Liver (tissue), 8 donors: ENCODE measurements at regions not wholly inside any gene's neighbourhood (a gene's known extent, or its start where the extent isn't known, plus 50 kb on each side); places are given as distances from the start of the nearest gene placed in this dataset.

Experiments used
- DNase-seq: peaks from one replicate; pipeline ENCODE4 v3.0.0-alpha.2; 2017; ENCODE audit warnings: low spot score
- H3K27ac ChIP-seq, 2 donors: one replicate each; pipeline ENCODE4 v1.7.0; 2013; ENCODE audit warnings: inconsistent platforms in 2 of 2, low read length in 2 of 2, control low read depth in 1 of 2, low read depth in 1 of 2, mild to moderate bottlenecking in 1 of 2
- H3K27me3 ChIP-seq, 4 donors: one replicate each; pipeline versions ENCODE4 v1.6.1 to v1.7.0; 2013; ENCODE audit warnings: low read length in 3 of 4, inconsistent platforms in 1 of 4, mild to moderate bottlenecking in 1 of 4, moderate library complexity in 1 of 4; ENCODE audit not compliant: control insufficient read depth in 4 of 4, insufficient read depth in 4 of 4
- H3K36me3 ChIP-seq, 4 donors: one replicate each; pipeline versions ENCODE4 v1.6.1 to v1.7.0; 2013; ENCODE audit warnings: low read length in 3 of 4, mild to moderate bottlenecking in 3 of 4, low read depth in 1 of 4, moderate library complexity in 1 of 4; ENCODE audit not compliant: control insufficient read depth in 4 of 4, insufficient read depth in 3 of 4
- H3K4me1 ChIP-seq, 4 donors: one replicate each; pipeline versions ENCODE4 v1.6.1 to v1.7.0; 2013; ENCODE audit warnings: low read length in 3 of 4, mild to moderate bottlenecking in 3 of 4, moderate library complexity in 1 of 4; ENCODE audit not compliant: control insufficient read depth in 4 of 4, insufficient read depth in 4 of 4
- H3K4me3 ChIP-seq, 3 donors: one replicate each; pipeline versions ENCODE4 v1.6.1 to v1.7.0; 2013; ENCODE audit warnings: low read length in 3 of 3, control low read depth in 1 of 3, low read depth in 1 of 3, mild to moderate bottlenecking in 1 of 3
- H3K9ac ChIP-seq, 2 donors: one replicate each; pipeline ENCODE4 v1.7.0; 2013; ENCODE audit warnings: low read length in 2 of 2, mild to moderate bottlenecking in 2 of 2, moderate library complexity in 2 of 2, control low read depth in 1 of 2, low read depth in 1 of 2
- H3K9me3 ChIP-seq, 4 donors: one replicate each; pipeline versions ENCODE4 v1.6.1 to v1.7.0; 2013; ENCODE audit warnings: low read length in 3 of 4; ENCODE audit not compliant: control insufficient read depth in 4 of 4
- EGR1 ChIP-seq, 2 donors: IDR thresholded peaks; 2 replicates each; pipeline ENCODE4 v1.6.1; 2016 to 2018; ENCODE audit warnings: antibody characterized with exemption in 2 of 2, low read depth in 2 of 2
- FOXA1 ChIP-seq: IDR thresholded peaks from 2 replicates; pipeline ENCODE4 v1.6.1; 2016; ENCODE audit warnings: antibody characterized with exemption
- FOXA2 ChIP-seq: IDR thresholded peaks from 2 replicates; pipeline ENCODE4 v1.6.1; 2016; ENCODE audit warnings: antibody characterized with exemption
- GABPA ChIP-seq, 2 donors: IDR thresholded peaks in 1 of 2; conservative IDR thresholded peaks in 1 of 2; 2 replicates each; pipeline ENCODE4 v1.6.1; 2016; ENCODE audit warnings: antibody characterized with exemption in 2 of 2, mild to moderate bottlenecking in 1 of 2, moderate library complexity in 1 of 2
- HNF4A ChIP-seq, 2 donors: conservative IDR thresholded peaks; 2 replicates each; pipeline ENCODE4 v1.6.1; 2016; ENCODE audit warnings: antibody characterized with exemption in 2 of 2, mild to moderate bottlenecking in 2 of 2
- HNF4G ChIP-seq: IDR thresholded peaks from 2 replicates; pipeline ENCODE4 v1.6.1; 2016; ENCODE audit warnings: antibody characterized with exemption
- JUND ChIP-seq, 2 donors: IDR thresholded peaks; 2 replicates each; pipeline ENCODE4 v1.6.1; 2016; ENCODE audit warnings: antibody characterized with exemption in 2 of 2
- NR2F2 ChIP-seq: IDR thresholded peaks from 2 replicates; pipeline ENCODE4 v1.6.1; 2016; ENCODE audit warnings: antibody characterized with exemption
- RAD21 ChIP-seq, 2 donors: IDR thresholded peaks; 2 replicates each; pipeline ENCODE4 v1.6.1; 2016; ENCODE audit warnings: antibody characterized with exemption in 2 of 2, mild to moderate bottlenecking in 2 of 2
- RXRA ChIP-seq, 2 donors: IDR thresholded peaks; 2 replicates each; pipeline ENCODE4 v1.6.1; 2017 to 2018; ENCODE audit warnings: antibody characterized with exemption in 2 of 2, mild to moderate bottlenecking in 1 of 2
- SP1 ChIP-seq: IDR thresholded peaks from 2 replicates; pipeline ENCODE4 v1.6.1; 2018; ENCODE audit warnings: antibody characterized with exemption, mild to moderate bottlenecking
- TAF1 ChIP-seq: conservative IDR thresholded peaks from 2 replicates; pipeline ENCODE4 v1.6.1; 2016; ENCODE audit warnings: antibody characterized with exemption, mild to moderate bottlenecking
- YY1 ChIP-seq: IDR thresholded peaks from 2 replicates; pipeline ENCODE4 v1.6.1; 2016; ENCODE audit warnings: antibody characterized with exemption, mild to moderate bottlenecking
- WGBS: extraction: QIAGEN DNeasy Blood & Tissue Kit; methylation state at CpG from one replicate; pipeline ENCODE4 v1.1.7; 2013; 5-methylcytosine and 5-hydroxymethylcytosine counted together
- TF ChIP-seq, protein P1 (sequence below): fragments of 150-350 bp; IDR thresholded peaks from 2 replicates; pipeline ENCODE4 v1.5.1; 2017; ENCODE audit warnings: improper control_type of control experiment, low read depth, low read length; ENCODE audit not compliant: missing input control
- TF ChIP-seq, protein P2 (sequence below): IDR thresholded peaks from 2 replicates; pipeline ENCODE4 v1.6.1; 2016; ENCODE audit warnings: antibody characterized with exemption
- TF ChIP-seq, protein P3 (sequence below): IDR thresholded peaks from 2 replicates; pipeline ENCODE4 v1.6.1; 2016; ENCODE audit warnings: antibody characterized with exemption
- TF ChIP-seq, protein P4 (sequence below): IDR thresholded peaks from 2 replicates; pipeline ENCODE4 v1.6.1; 2016; ENCODE audit warnings: antibody characterized with exemption
- TF ChIP-seq, protein P5 (sequence below): IDR thresholded peaks from 2 replicates; pipeline ENCODE4 v1.6.1; 2016; ENCODE audit warnings: antibody characterized with exemption, mild to moderate bottlenecking
- donor health status: healthy.
- donor health status: healthy.
- donor health status: healthy.
- donor health status: healthy.
- donor health status: healthy.

DNA sequence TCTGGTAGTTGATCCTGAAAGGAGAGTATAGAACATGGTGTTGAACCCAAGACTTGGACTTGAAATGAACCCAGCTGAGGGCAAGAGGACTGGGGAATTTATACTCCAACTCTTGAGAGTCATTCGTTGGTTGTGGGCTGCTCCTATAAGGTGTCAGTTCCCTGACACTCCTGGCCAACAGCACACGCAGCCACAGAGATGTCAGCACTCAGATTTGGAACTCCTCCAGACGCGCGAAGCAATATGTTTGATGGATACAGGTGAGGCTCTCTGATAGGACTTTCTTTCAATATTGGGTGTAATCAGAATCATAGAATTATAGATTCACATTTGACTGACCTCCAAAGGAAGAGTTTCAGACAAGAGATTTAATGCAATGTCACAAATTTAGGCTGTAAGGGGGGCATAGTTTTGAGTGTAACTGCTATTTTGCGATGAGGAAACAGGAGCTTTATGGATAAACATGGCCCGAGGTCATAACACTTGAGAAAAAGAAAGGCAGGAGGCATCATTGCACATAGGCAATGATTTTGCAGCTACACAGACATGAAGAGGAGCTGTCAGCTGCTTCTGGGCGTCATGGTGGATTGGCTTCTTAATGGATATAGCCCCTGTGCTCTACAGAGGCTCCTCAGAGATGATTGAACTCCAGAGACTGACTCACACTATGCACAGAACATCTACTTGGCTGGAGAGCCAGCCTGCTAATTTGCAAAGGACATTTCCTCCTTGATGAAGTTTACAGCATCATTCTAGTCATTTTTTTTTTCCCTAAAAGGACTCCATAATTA lies 569.2 kb upstream of the RGMA start:
- Histone ChIP-seq H3K27me3 (peaks cover 0 to 13% (median 0%) of the 10 kb centered on the region in 4 donors), H3K36me3 (no peaks in the 10 kb centered on the region), H3K9ac (no peak overlapping the region), H3K4me1 (no peaks in the 10 kb centered on the region), H3K4me3 (no peak overlapping the region), H3K27ac (no peak overlapping the region), H3K9me3 (no peaks in the 10 kb centered on the region)
- TF ChIP-seq, protein P1, sequence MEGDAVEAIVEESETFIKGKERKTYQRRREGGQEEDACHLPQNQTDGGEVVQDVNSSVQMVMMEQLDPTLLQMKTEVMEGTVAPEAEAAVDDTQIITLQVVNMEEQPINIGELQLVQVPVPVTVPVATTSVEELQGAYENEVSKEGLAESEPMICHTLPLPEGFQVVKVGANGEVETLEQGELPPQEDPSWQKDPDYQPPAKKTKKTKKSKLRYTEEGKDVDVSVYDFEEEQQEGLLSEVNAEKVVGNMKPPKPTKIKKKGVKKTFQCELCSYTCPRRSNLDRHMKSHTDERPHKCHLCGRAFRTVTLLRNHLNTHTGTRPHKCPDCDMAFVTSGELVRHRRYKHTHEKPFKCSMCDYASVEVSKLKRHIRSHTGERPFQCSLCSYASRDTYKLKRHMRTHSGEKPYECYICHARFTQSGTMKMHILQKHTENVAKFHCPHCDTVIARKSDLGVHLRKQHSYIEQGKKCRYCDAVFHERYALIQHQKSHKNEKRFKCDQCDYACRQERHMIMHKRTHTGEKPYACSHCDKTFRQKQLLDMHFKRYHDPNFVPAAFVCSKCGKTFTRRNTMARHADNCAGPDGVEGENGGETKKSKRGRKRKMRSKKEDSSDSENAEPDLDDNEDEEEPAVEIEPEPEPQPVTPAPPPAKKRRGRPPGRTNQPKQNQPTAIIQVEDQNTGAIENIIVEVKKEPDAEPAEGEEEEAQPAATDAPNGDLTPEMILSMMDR: no peak
- TF ChIP-seq FOXA1 (no peak), TAF1 (no peak), RAD21 (IDR thresholded peaks at IDR 0.05) (no peak), GABPA (IDR thresholded peaks at IDR 0.05 in 1 of 2, conservative IDR thresholded peaks at IDR 0.05 in 1 of 2) (no peak), RXRA (IDR thresholded peaks at IDR 0.05) (no peak), JUND (IDR thresholded peaks at IDR 0.05) (no peak), SP1 (no peak), HNF4A (conservative IDR thresholded peaks at IDR 0.05) (no peak), YY1 (no peak), NR2F2 (no peak), HNF4G (no peak), FOXA2 (no peak)
- TF ChIP-seq, protein P2, sequence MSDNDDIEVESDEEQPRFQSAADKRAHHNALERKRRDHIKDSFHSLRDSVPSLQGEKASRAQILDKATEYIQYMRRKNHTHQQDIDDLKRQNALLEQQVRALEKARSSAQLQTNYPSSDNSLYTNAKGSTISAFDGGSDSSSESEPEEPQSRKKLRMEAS: no peak
- TF ChIP-seq, protein P3, sequence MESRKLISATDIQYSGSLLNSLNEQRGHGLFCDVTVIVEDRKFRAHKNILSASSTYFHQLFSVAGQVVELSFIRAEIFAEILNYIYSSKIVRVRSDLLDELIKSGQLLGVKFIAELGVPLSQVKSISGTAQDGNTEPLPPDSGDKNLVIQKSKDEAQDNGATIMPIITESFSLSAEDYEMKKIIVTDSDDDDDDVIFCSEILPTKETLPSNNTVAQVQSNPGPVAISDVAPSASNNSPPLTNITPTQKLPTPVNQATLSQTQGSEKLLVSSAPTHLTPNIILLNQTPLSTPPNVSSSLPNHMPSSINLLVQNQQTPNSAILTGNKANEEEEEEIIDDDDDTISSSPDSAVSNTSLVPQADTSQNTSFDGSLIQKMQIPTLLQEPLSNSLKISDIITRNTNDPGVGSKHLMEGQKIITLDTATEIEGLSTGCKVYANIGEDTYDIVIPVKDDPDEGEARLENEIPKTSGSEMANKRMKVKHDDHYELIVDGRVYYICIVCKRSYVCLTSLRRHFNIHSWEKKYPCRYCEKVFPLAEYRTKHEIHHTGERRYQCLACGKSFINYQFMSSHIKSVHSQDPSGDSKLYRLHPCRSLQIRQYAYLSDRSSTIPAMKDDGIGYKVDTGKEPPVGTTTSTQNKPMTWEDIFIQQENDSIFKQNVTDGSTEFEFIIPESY: no peak
- no peak for DNase-seq
- WGBS: 69% methylated on average over 8 of the region's 8 CpGs

DNA sequence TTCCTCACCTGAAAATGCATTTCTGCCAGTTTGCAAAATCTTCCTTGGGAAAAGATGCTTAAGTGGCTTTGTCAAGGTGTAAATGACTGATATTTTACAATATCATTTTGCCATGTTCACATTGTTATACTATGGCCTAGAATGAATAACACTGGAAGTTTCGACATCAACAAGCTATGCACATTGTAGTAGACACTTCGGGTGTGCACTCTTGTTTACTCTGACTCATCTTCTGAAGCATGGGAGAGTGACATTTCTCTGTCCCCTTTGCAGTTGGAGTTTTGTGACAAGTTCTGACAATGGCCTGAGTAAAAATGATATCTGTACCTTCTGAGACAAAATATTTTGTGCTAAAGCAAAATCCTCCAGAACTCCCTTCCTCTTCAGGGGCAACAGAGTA lies 567.0 kb upstream of the RGMA start:
- H3K9ac ChIP-seq: no peak overlapping the region
- 77% methylated on average over 2 of the region's 2 CpGs for WGBS
- peaks cover 0 to 2% (median under 1%) of the 10 kb centered on the region in 4 donors for H3K9me3 ChIP-seq
- TF ChIP-seq, protein P4, sequence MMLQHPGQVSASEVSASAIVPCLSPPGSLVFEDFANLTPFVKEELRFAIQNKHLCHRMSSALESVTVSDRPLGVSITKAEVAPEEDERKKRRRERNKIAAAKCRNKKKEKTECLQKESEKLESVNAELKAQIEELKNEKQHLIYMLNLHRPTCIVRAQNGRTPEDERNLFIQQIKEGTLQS: no peak
- TF ChIP-seq GABPA (IDR thresholded peaks at IDR 0.05 in 1 of 2, conservative IDR thresholded peaks at IDR 0.05 in 1 of 2): no peak
- TF ChIP-seq, protein P1: no peak
- no peak for TF ChIP-seq EGR1 (IDR thresholded peaks at IDR 0.05; ENCODE audit: low read depth in 2 of 2)
- no peak for TF ChIP-seq NR2F2
- TF ChIP-seq FOXA2: no peak
- TF ChIP-seq, protein P3: no peak
- no peak for TF ChIP-seq HNF4G
- TF ChIP-seq TAF1: no peak
- TF ChIP-seq RXRA (IDR thresholded peaks at IDR 0.05): no peak
- TF ChIP-seq, protein P5, sequence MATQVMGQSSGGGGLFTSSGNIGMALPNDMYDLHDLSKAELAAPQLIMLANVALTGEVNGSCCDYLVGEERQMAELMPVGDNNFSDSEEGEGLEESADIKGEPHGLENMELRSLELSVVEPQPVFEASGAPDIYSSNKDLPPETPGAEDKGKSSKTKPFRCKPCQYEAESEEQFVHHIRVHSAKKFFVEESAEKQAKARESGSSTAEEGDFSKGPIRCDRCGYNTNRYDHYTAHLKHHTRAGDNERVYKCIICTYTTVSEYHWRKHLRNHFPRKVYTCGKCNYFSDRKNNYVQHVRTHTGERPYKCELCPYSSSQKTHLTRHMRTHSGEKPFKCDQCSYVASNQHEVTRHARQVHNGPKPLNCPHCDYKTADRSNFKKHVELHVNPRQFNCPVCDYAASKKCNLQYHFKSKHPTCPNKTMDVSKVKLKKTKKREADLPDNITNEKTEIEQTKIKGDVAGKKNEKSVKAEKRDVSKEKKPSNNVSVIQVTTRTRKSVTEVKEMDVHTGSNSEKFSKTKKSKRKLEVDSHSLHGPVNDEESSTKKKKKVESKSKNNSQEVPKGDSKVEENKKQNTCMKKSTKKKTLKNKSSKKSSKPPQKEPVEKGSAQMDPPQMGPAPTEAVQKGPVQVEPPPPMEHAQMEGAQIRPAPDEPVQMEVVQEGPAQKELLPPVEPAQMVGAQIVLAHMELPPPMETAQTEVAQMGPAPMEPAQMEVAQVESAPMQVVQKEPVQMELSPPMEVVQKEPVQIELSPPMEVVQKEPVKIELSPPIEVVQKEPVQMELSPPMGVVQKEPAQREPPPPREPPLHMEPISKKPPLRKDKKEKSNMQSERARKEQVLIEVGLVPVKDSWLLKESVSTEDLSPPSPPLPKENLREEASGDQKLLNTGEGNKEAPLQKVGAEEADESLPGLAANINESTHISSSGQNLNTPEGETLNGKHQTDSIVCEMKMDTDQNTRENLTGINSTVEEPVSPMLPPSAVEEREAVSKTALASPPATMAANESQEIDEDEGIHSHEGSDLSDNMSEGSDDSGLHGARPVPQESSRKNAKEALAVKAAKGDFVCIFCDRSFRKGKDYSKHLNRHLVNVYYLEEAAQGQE: no peak
- TF ChIP-seq JUND (IDR thresholded peaks at IDR 0.05): no peak
- TF ChIP-seq, protein P2: no peak
- no peak for TF ChIP-seq FOXA1
- DNase-seq: no peak
- H3K4me3 ChIP-seq: no peak overlapping the region
- peaks cover 0 to 13% (median 0%) of the 10 kb centered on the region in 4 donors for H3K27me3 ChIP-seq
- H3K4me1 ChIP-seq: no peaks in the 10 kb centered on the region
- no peaks in the 10 kb centered on the region for H3K36me3 ChIP-seq
- no peak overlapping the region for H3K27ac ChIP-seq
